ENCODE measurements at regions not wholly inside any gene's neighbourhood (a gene's known extent, or its start where the extent isn't known, plus 50 kb on each side); places are given as distances from the start of the nearest gene placed in this dataset.

DNA sequence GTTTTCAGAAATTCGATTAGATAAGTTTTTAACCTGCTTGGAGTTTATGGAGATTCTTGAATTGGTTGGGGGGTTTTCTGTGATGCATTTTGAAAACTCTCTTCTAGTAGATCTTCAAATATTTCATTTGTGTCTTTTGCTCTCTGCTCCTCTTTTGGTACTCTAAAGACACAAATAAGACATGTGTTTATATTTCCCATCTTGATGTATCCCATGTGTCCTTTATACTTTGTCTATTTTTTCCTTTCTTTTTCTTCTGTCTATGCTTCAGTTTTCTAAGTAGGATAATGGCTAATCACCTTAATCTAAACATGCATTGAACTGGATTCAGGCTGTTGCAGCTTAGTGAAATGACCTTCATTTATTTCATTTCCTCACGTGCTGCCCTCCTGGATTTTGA, 63.8 kb upstream of the C1orf87 start:
- no peak for DNase-seq (ENCODE audit: extremely low spot score)
- TF ChIP-seq, protein P1, sequence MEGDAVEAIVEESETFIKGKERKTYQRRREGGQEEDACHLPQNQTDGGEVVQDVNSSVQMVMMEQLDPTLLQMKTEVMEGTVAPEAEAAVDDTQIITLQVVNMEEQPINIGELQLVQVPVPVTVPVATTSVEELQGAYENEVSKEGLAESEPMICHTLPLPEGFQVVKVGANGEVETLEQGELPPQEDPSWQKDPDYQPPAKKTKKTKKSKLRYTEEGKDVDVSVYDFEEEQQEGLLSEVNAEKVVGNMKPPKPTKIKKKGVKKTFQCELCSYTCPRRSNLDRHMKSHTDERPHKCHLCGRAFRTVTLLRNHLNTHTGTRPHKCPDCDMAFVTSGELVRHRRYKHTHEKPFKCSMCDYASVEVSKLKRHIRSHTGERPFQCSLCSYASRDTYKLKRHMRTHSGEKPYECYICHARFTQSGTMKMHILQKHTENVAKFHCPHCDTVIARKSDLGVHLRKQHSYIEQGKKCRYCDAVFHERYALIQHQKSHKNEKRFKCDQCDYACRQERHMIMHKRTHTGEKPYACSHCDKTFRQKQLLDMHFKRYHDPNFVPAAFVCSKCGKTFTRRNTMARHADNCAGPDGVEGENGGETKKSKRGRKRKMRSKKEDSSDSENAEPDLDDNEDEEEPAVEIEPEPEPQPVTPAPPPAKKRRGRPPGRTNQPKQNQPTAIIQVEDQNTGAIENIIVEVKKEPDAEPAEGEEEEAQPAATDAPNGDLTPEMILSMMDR (IDR thresholded peaks at IDR 0.05; ENCODE audit: control extremely low read depth, extremely low read depth, low read depth, missing control alignments): no peak
- ChIA-PET POLR2A (no interaction called here), CTCF (interaction anchor here (0.7 kb wide), 1 partner anchor 15 kb away, joined by 3 read pairs; no protein-coding TSS in a partner anchor)

DNA sequence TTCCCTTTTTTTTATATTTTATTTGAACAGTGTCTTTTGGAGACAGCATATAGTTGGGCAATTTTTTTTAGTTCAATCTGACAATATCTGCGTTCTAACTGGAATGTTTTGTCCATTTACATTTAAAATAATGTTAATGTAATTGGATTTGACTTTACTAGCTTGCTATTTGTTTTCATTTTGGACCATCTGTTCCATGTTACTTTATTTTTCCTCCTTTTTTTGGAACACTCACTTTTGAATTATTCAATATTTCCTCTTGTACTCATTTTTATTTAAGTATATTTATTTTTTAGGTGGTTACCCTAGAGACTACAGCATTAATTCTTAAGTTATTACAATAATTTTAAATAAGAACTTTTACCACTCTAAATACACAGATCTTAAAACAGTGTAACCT, 62.8 kb upstream of the C1orf87 start:
- TF ChIP-seq, protein P1 (IDR thresholded peaks at IDR 0.05; ENCODE audit: control extremely low read depth, extremely low read depth, low read depth, missing control alignments): no peak
- DNase-seq (ENCODE audit: extremely low spot score): no peak
- CTCF ChIA-PET: no interaction called here
- POLR2A ChIA-PET: no interaction called here

DNA sequence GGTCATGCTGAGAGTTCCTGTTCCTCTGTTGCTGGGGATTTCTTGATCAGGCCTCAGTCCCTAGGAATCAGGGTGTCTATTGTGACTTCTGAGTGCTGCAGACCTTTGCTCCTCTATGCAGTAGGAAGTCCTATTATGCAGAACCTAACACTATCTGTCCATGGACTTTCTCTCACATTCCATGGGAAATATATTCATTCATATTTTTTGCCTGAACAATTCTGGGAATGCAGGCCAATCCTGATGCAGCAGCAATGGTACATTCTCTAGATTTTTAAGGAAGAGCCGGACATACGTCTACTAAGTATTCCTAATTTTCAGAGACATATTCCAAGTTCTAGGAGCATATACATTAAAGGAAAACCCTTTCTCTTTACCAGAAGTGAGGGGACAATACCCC, 61.1 kb upstream of the C1orf87 start:
- POLR2A ChIA-PET: no interaction called here
- DNase-seq (ENCODE audit: extremely low spot score): no peak
- CTCF ChIA-PET: no interaction called here
- TF ChIP-seq, protein P1 (IDR thresholded peaks at IDR 0.05; ENCODE audit: control extremely low read depth, extremely low read depth, low read depth, missing control alignments): no peak

DNA sequence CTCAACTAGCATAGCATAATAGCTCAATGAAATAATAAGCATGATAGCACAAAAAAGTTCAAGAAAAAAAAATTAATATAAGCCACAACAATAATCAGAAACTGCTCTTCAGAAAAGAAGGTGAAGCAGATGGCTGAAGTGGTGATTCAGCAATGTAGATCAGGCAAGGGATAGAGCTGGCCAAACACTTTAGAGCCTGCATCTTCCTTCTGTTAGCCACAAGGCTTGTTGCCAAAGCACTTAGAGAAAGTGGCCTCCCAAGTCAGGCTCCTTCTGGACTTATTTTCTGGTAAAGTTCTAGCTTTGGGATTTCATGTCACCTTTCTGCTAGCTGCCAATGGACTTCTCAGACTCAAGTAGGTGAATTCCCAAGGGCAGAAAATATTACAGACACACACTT, 60.3 kb upstream of the C1orf87 start:
- DNase-seq (ENCODE audit: extremely low spot score): no peak
- ChIA-PET CTCF (no interaction called here), POLR2A (no interaction called here)
- TF ChIP-seq, protein P1 (IDR thresholded peaks at IDR 0.05; ENCODE audit: control extremely low read depth, extremely low read depth, low read depth, missing control alignments): no peak

DNA sequence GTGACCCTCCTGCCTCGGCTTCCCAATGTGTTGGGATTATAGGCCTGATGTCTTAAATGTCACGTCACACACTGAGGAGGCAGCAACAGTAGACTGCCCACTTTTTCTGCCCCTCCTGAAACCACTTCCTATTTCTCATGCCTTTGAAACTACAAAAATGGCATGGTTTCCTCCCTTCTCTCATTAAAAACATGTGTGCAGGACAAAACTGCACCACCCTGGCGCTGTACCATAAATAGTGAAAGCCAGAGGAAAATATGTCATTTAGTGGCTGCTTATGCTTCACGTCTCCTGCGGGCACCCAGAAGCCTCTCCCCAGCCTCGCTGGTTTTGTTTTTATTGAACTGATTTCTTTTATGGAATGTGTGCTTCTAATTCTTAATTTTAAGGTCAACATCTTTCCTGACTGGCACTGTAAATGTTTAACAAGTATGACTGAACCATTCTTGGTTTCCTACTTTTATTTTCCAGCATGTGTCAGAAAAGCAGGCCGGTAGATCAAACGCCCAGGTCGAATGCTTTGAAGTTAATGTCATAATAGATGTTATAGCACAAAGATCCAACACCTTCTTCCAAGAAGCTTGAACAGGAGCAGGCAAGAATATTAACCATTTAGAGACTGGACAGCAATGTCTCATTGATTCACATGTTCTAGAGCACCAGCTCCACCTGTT, 59.6 kb upstream of the C1orf87 start:
- TF ChIP-seq, protein P1 (IDR thresholded peaks at IDR 0.05; ENCODE audit: control extremely low read depth, extremely low read depth, low read depth, missing control alignments): no peak
- DNase-seq (ENCODE audit: extremely low spot score): no peak
- POLR2A ChIA-PET: no interaction called here
- CTCF ChIA-PET: no interaction called here

DNA sequence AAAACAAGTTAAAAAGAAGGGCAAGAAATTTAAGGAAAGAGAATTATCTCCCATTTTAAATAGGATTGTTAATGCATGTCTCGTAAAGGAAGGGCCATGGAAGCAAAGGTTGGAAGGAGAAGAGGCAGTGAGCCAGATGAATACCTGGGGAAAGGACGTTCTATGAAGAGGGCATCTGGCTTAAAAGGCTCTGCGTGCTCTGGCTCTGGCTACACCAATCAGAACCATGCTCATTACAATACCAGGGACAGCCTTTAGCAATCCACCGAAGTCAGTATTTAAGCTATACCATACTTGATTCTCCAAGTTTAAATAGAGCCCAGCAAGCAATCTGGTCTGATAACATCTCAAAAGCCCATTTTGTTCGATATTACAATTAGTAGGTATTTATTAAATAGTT, 58.5 kb upstream of the C1orf87 start:
- ChIA-PET POLR2A (no interaction called here), CTCF (no interaction called here)
- TF ChIP-seq, protein P1 (IDR thresholded peaks at IDR 0.05; ENCODE audit: control extremely low read depth, extremely low read depth, low read depth, missing control alignments): no peak
- DNase-seq (ENCODE audit: extremely low spot score): no peak
